ENCODE measurements at regions not wholly inside any gene's neighbourhood (a gene's known extent, or its start where the extent isn't known, plus 50 kb on each side); places are given as distances from the start of the nearest gene placed in this dataset.

DNA sequence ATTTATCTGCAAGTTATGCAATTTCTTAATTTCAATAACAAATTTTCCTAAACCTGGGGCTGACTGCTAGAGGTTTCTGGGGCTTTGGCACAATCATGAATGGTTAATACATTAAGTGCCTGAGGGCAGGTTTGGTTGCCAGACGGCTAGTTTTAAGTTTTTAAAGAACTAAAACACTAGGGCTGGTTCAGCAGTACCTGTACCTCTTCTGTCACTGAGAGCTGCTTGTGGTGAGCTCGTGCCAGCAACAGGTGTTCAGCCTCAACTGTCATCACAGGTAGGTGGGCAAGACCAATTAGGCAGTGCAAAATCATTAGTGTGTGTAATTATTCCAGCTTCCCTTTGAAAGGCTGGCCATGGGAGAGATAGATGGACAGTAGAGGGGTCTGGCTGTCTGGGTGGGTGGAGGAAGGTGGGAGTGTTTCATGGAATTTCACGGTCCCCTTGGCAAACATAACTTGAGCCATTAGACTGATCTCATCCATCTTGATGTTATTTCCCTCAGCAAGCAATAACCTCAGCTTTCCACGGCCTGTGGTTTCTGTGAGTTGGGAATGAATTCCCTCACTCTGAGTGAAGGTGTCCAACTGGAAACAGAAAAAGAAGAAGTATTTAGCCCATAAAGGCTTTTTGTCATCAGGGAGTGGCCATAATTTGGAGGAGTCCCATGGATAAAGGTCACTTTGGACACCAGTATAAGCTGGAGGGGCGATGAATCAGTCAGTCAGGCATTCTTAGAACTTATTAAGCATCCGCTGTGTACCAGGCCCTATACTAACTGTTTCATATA, 114.8 kb downstream of the SNX19 start:
- ATAC-seq (ENCODE audit: insufficient read depth, low read depth) (no peak), DNase-seq (no peak)
- H2AFZ ChIP-seq (ENCODE audit: low read depth, low read length): no peak overlapping the region
- H3K9ac ChIP-seq (ENCODE audit: low read depth, low read length): no peak overlapping the region
- H3K27me3 ChIP-seq (ENCODE audit: insufficient read depth, low read length, poor library complexity): no peaks in the 10 kb centered on the region
- H3K9me3 ChIP-seq (ENCODE audit: insufficient read depth, low read length, severe bottlenecking): no peaks in the 10 kb centered on the region
- TF ChIP-seq, protein P1, sequence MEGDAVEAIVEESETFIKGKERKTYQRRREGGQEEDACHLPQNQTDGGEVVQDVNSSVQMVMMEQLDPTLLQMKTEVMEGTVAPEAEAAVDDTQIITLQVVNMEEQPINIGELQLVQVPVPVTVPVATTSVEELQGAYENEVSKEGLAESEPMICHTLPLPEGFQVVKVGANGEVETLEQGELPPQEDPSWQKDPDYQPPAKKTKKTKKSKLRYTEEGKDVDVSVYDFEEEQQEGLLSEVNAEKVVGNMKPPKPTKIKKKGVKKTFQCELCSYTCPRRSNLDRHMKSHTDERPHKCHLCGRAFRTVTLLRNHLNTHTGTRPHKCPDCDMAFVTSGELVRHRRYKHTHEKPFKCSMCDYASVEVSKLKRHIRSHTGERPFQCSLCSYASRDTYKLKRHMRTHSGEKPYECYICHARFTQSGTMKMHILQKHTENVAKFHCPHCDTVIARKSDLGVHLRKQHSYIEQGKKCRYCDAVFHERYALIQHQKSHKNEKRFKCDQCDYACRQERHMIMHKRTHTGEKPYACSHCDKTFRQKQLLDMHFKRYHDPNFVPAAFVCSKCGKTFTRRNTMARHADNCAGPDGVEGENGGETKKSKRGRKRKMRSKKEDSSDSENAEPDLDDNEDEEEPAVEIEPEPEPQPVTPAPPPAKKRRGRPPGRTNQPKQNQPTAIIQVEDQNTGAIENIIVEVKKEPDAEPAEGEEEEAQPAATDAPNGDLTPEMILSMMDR (IDR thresholded peaks at IDR 0.05; ENCODE audit: borderline replicate concordance, extremely low read depth, low read length, poor library complexity, severe bottlenecking): no peak
- TF ChIP-seq EZH2 (IDR thresholded peaks at IDR 0.05; ENCODE audit: borderline replicate concordance, low read depth, low read length, severe bottlenecking): no peak
- H4K20me1 ChIP-seq (ENCODE audit: insufficient read depth, low read length): no peaks in the 10 kb centered on the region
- no peaks in the 10 kb centered on the region for H3K36me3 ChIP-seq (ENCODE audit: insufficient read depth, low read length)
- H3K4me3 ChIP-seq (ENCODE audit: low read depth in 1 of 2, low read length in 2 of 2): no peak overlapping the region
- no peak overlapping the region for H3K27ac ChIP-seq (ENCODE audit: low read length)
- H3K4me2 ChIP-seq (ENCODE audit: insufficient read depth, low read length): no peak overlapping the region
- no peaks in the 10 kb centered on the region for H3K79me2 ChIP-seq (ENCODE audit: insufficient read depth, low read length)
- no peaks in the 10 kb centered on the region for H3K4me1 ChIP-seq (ENCODE audit: insufficient read depth, low read length)

DNA sequence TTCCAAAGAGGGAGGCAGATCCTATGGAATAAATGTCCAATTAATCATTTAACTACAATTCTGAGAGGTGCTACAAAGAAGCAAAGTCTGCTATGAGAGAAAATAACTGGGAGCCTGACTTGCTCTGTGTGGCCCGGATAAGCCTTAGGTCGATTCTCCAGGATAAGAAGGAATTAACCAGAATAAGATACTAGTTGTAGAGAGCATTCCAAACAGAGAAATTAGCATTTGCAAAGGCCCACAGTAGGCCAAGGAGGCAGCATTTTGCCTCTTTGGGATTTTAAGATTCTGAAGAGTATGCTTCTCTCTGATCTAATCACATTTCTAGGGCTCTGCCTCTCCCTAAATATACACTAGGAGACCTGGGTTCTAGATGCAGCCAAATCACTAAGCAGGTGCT, 113.7 kb downstream of the SNX19 start:
- H3K79me2 ChIP-seq (ENCODE audit: insufficient read depth, low read length): no peaks in the 10 kb centered on the region
- ATAC-seq (ENCODE audit: insufficient read depth, low read depth) (no peak), DNase-seq (no peak)
- H3K36me3 ChIP-seq (ENCODE audit: insufficient read depth, low read length): no peaks in the 10 kb centered on the region
- TF ChIP-seq, protein P1 (IDR thresholded peaks at IDR 0.05; ENCODE audit: borderline replicate concordance, extremely low read depth, low read length, poor library complexity, severe bottlenecking): no peak
- no peak for TF ChIP-seq EZH2 (IDR thresholded peaks at IDR 0.05; ENCODE audit: borderline replicate concordance, low read depth, low read length, severe bottlenecking)
- no peak overlapping the region for H3K4me2 ChIP-seq (ENCODE audit: insufficient read depth, low read length)
- H3K9ac ChIP-seq (ENCODE audit: low read depth, low read length): no peak overlapping the region
- H3K4me3 ChIP-seq (ENCODE audit: low read depth in 1 of 2, low read length in 2 of 2): no peak overlapping the region
- no peaks in the 10 kb centered on the region for H4K20me1 ChIP-seq (ENCODE audit: insufficient read depth, low read length)
- H3K4me1 ChIP-seq (ENCODE audit: insufficient read depth, low read length): no peaks in the 10 kb centered on the region
- no peak overlapping the region for H3K27ac ChIP-seq (ENCODE audit: low read length)
- no peaks in the 10 kb centered on the region for H3K9me3 ChIP-seq (ENCODE audit: insufficient read depth, low read length, severe bottlenecking)
- H3K27me3 ChIP-seq (ENCODE audit: insufficient read depth, low read length, poor library complexity): peaks cover 4% of the 10 kb centered on the region
- no peak overlapping the region for H2AFZ ChIP-seq (ENCODE audit: low read depth, low read length)

DNA sequence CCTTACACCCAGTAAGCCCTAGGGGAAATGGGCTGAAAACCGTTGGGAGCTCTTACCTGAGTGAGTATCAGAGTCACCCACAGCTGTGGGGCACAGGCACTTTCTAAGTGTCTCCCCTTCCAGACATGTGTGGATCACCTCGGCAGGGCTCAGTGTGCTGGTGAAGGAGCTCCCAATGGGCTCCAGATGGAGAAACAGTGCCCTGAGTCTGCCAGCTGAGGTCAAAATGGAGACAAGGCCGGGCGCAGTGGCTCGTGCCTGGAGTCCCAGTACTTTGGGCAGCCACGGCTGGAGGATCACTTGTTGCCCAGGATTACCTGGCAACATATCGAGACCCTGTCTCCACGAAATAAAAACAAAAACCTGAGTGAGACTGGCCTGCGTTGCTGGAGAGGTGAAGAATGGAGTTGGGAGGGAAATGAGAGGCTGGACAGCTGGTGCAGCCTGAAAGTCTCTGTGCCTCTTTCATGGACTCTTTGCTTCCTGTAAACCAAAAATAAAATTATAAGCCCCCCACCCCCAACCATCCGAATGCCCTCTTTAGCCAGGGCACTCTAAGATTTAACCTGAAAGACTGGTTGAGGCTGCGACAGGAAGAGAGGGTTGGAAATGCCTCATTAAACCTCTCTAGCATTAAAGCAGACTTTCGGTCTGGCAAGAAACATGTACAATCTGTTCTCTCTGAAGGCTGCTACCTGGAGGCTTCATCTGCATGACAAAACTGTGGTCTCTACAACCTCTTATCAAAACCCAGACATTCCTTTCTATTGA, 111.8 kb downstream of the SNX19 start:
- Histone ChIP-seq H3K36me3 (ENCODE audit: insufficient read depth, low read length) (no peaks in the 10 kb centered on the region), H3K79me2 (ENCODE audit: insufficient read depth, low read length) (no peaks in the 10 kb centered on the region), H3K4me1 (ENCODE audit: insufficient read depth, low read length) (no peaks in the 10 kb centered on the region), H2AFZ (ENCODE audit: low read depth, low read length) (no peak overlapping the region), H3K27ac (ENCODE audit: low read length) (no peak overlapping the region), H4K20me1 (ENCODE audit: insufficient read depth, low read length) (no peaks in the 10 kb centered on the region), H3K27me3 (ENCODE audit: insufficient read depth, low read length, poor library complexity) (peaks cover 4% of the 10 kb centered on the region), H3K9me3 (ENCODE audit: insufficient read depth, low read length, severe bottlenecking) (no peaks in the 10 kb centered on the region), H3K9ac (ENCODE audit: low read depth, low read length) (no peak overlapping the region), H3K4me3 (ENCODE audit: low read depth in 1 of 2, low read length in 2 of 2) (no peak overlapping the region), H3K4me2 (ENCODE audit: insufficient read depth, low read length) (no peak overlapping the region)
- DNase-seq (no peak), ATAC-seq (ENCODE audit: insufficient read depth, low read depth) (no peak)
- TF ChIP-seq, protein P1 (IDR thresholded peaks at IDR 0.05; ENCODE audit: borderline replicate concordance, extremely low read depth, low read length, poor library complexity, severe bottlenecking): no peak
- no peak for TF ChIP-seq EZH2 (IDR thresholded peaks at IDR 0.05; ENCODE audit: borderline replicate concordance, low read depth, low read length, severe bottlenecking)
